CD4-positive, CD25-positive, alpha-beta regulatory T cell (primary cell): ENCODE measurements at regions not wholly inside any gene's neighbourhood (a gene's known extent, or its start where the extent isn't known, plus 50 kb on each side); places are given as distances from the start of the nearest gene placed in this dataset.
"Not testable (repeated sequence)": the region's sequence is repeated elsewhere in the genome, so short reads cannot be mapped to it uniquely, and the experiment has no call there.

Source experiments
- ATAC-seq, 2 donors: fragments of 150-1000 bp; cut with Tn5 transposase; one replicate each; pipeline ENCODE4 v1.10.0; 2021; ENCODE audit warnings: low read depth in 2 of 2, moderate number of reproducible peaks in 2 of 2, moderate library complexity in 1 of 2
- DNase-seq, 3 donors: peaks; one replicate each; pipeline versions ENCODE4 v3.0.0 to v3.0.0-alpha.2; 2012 to 2022; ENCODE audit warnings: mixed read lengths in 1 of 3
- H3K27ac ChIP-seq: one replicate; pipeline ENCODE4 v1.7.0; 2013; ENCODE audit warnings: mild to moderate bottlenecking, low read length; ENCODE audit not compliant: insufficient read depth, poor library complexity, severe bottlenecking
- H3K27me3 ChIP-seq: one replicate; pipeline ENCODE4 v1.7.0; 2013; ENCODE audit warnings: low read length; ENCODE audit not compliant: control insufficient read depth, insufficient read depth
- H3K36me3 ChIP-seq: one replicate; pipeline ENCODE4 v1.7.0; 2013; ENCODE audit warnings: mild to moderate bottlenecking, low read length, moderate library complexity; ENCODE audit not compliant: control insufficient read depth, insufficient read depth
- H3K4me1 ChIP-seq: 2 replicates; pipeline ENCODE4 v1.7.0; 2013; ENCODE audit warnings: mild to moderate bottlenecking, low read length; ENCODE audit not compliant: insufficient read depth, control insufficient read depth, poor library complexity, severe bottlenecking
- H3K4me3 ChIP-seq: one replicate; pipeline ENCODE4 v1.7.0; 2013; ENCODE audit warnings: low read depth, mild to moderate bottlenecking, low read length, moderate library complexity
- H3K9me3 ChIP-seq, 2 experiments: 1 replicate in 1 of 2; 2 replicates in 1 of 2; pipeline ENCODE4 v1.7.0; 2013; ENCODE audit warnings: low read length in 2 of 2, mild to moderate bottlenecking in 1 of 2, moderate library complexity in 1 of 2; ENCODE audit not compliant: control insufficient read depth in 2 of 2
- H3K27ac Mint-ChIP-seq, 3 donors: one replicate each; pipeline ENCODE4 v1.8.0; 2020 to 2022; ENCODE audit warnings: mild to moderate bottlenecking in 3 of 3, mixed read lengths in 3 of 3, moderate library complexity in 2 of 3
- H3K27me3 Mint-ChIP-seq: one replicate; pipeline ENCODE4 v1.8.0; 2022; ENCODE audit warnings: mild to moderate bottlenecking, mixed read lengths
- H3K36me3 Mint-ChIP-seq: one replicate; pipeline ENCODE4 v1.8.0; 2020; ENCODE audit warnings: mixed read lengths
- H3K4me1 Mint-ChIP-seq, 4 donors: one replicate each; pipeline ENCODE4 v1.8.0; 2020 to 2022; ENCODE audit warnings: mixed read lengths in 4 of 4, mild to moderate bottlenecking in 1 of 4
- H3K4me3 Mint-ChIP-seq, 4 donors: one replicate each; pipeline ENCODE4 v1.8.0; 2020 to 2022; ENCODE audit warnings: mild to moderate bottlenecking in 4 of 4, mixed read lengths in 4 of 4, moderate library complexity in 3 of 4
- H3K9me3 Mint-ChIP-seq, 7 donors: one replicate each; pipeline ENCODE4 v1.8.0; 2020 to 2022; ENCODE audit warnings: mixed read lengths in 7 of 7, mild to moderate bottlenecking in 3 of 7, moderate library complexity in 2 of 7

DNA sequence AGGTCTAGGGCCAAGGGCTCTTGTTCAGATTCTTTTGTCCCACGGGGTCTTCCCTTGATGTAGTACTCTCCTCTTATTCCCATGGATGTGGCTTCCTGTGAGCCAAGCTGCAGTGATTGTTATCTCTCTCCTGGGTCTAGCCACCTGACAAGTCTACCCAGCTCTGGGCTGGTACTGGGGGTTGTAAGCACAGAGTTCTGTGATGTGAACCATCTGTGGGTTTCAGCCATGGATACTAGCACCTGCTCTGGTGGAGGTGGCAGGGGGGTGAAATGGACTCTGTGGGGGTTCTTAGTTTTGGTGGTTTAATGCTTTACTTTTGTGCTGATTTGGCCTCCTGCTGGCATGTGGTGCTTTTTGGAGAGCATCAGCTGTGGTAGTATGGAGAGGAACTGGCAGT, 350.8 kb downstream of the DNAJB9 start:
- DNase-seq: no peak
- Mint-ChIP-seq H3K27ac (no peak overlapping the region), H3K36me3 (no peaks in the 10 kb centered on the region), H3K4me3 (no peak overlapping the region), H3K9me3 (peaks cover 0 to 41% (median 14%) of the 10 kb centered on the region in 7 donors), H3K4me1 (no peaks in the 10 kb centered on the region), H3K27me3 (no peaks in the 10 kb centered on the region)
- no peak overlapping the region for H3K4me3 ChIP-seq
- H3K4me1 ChIP-seq: no peaks in the 10 kb centered on the region
- H3K9me3 ChIP-seq: peaks cover 0 to 3% of the 10 kb centered on the region in 2 experiments
- no peak overlapping the region for H3K27ac ChIP-seq
- no peaks in the 10 kb centered on the region for H3K27me3 ChIP-seq
- no peak for ATAC-seq
- H3K36me3 ChIP-seq: no peaks in the 10 kb centered on the region

GRCh38 chr7:108943048-108943447, 373.4 kb downstream of the DNAJB9 start:
- ATAC-seq, H3K4me1 ChIP-seq, H3K36me3 ChIP-seq, H3K27me3 ChIP-seq, H3K27me3 Mint-ChIP-seq, H3K9me3 ChIP-seq, H3K4me3 ChIP-seq, H3K27ac ChIP-seq, H3K27ac Mint-ChIP-seq, H3K4me1 Mint-ChIP-seq, H3K36me3 Mint-ChIP-seq, DNase-seq, H3K4me3 Mint-ChIP-seq: not testable (repeated sequence)
- peaks cover 1 to 14% (median 5%) of the 10 kb centered on the region in 7 donors for H3K9me3 Mint-ChIP-seq

DNA sequence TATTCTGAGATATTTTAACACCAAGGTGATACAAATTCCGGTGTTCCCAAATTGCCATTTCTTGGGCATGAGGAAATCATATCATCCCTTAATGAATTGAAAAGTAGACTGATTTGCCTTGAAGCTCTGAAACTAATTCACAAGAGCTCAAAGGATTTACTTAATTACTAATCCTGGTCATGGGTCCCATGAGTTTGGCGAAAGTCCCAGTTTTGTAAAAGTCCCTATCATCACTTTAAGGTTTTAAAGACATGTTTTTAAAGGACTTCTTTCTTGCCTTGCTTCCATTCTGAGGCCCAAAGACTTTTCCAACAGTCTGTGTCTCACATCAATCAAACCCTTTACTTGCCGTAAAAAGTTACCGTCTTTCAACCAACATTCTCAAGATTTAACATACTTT, 377.9 kb downstream of the DNAJB9 start:
- H3K36me3 Mint-ChIP-seq: no peaks in the 10 kb centered on the region
- peaks cover 3 to 12% (median 8%) of the 10 kb centered on the region in 7 donors for H3K9me3 Mint-ChIP-seq
- Histone ChIP-seq H3K4me1 (no peaks in the 10 kb centered on the region), H3K27me3 (no peaks in the 10 kb centered on the region), H3K36me3 (no peaks in the 10 kb centered on the region), H3K9me3 (no peaks in the 10 kb centered on the region), H3K27ac (no peak overlapping the region), H3K4me3 (no peak overlapping the region)
- H3K27me3 Mint-ChIP-seq: no peaks in the 10 kb centered on the region
- no peak for ATAC-seq
- DNase-seq: no peak
- H3K4me3 Mint-ChIP-seq: no peak overlapping the region
- H3K4me1 Mint-ChIP-seq: no peaks in the 10 kb centered on the region
- H3K27ac Mint-ChIP-seq: no peak overlapping the region

- Mint-ChIP-seq H3K4me3 (no peak overlapping the region), H3K4me1 (no peaks in the 10 kb centered on the region), H3K27me3 (no peaks in the 10 kb centered on the region), H3K36me3 (no peaks in the 10 kb centered on the region), H3K9me3 (peaks cover 0 to 10% (median 0%) of the 10 kb centered on the region in 7 donors), H3K27ac (no peak overlapping the region)
- DNase-seq: no peak
- Histone ChIP-seq H3K27ac (no peak overlapping the region), H3K36me3 (no peaks in the 10 kb centered on the region), H3K27me3 (no peaks in the 10 kb centered on the region), H3K9me3 (no peaks in the 10 kb centered on the region), H3K4me3 (no peak overlapping the region), H3K4me1 (no peaks in the 10 kb centered on the region)
- ATAC-seq: no peak
Observed at GRCh38 chr7:108972004-108972403, 402.3 kb downstream of the DNAJB9 start.

- Histone ChIP-seq H3K9me3 (no peaks in the 10 kb centered on the region), H3K4me3 (no peak overlapping the region), H3K27ac (no peak overlapping the region), H3K4me1 (no peaks in the 10 kb centered on the region), H3K36me3 (no peaks in the 10 kb centered on the region), H3K27me3 (no peaks in the 10 kb centered on the region)
- H3K4me1 Mint-ChIP-seq: no peaks in the 10 kb centered on the region
- no peaks in the 10 kb centered on the region for H3K36me3 Mint-ChIP-seq
- DNase-seq: no peak
- H3K4me3 Mint-ChIP-seq: no peak overlapping the region
- H3K27me3 Mint-ChIP-seq: no peaks in the 10 kb centered on the region
- H3K9me3 Mint-ChIP-seq: peaks cover 0 to 9% (median 3%) of the 10 kb centered on the region in 7 donors
- no peak for ATAC-seq
- no peak overlapping the region for H3K27ac Mint-ChIP-seq
Observed at GRCh38 chr7:108973075-108973474, 403.4 kb downstream of the DNAJB9 start.

DNA sequence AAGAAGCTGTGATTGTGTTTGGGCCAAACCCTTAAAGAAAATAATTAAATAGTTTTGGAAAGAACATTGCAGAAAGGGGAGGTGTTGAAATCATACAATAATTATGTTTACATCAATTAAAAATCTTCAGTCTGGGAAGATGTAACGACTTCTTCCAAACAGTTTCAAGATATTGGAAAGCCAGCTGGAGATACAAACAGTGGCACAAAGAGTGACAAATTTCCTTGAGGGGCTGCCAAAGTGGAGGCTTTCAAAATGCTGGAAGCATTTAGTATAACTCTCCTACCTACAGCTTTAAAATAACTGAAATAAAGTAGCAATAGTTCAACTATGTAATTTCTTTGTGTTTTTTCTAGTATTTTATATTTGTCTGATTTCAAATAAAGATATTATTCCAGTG, 405.0 kb downstream of the DNAJB9 start:
- ATAC-seq: no peak
- H3K36me3 Mint-ChIP-seq: no peaks in the 10 kb centered on the region
- H3K27ac Mint-ChIP-seq: no peak overlapping the region
- Histone ChIP-seq H3K9me3 (no peaks in the 10 kb centered on the region), H3K36me3 (no peaks in the 10 kb centered on the region), H3K27me3 (no peaks in the 10 kb centered on the region), H3K4me3 (no peak overlapping the region), H3K4me1 (no peaks in the 10 kb centered on the region), H3K27ac (no peak overlapping the region)
- peaks cover 0 to 15% (median 4%) of the 10 kb centered on the region in 7 donors for H3K9me3 Mint-ChIP-seq
- H3K4me1 Mint-ChIP-seq: no peaks in the 10 kb centered on the region
- H3K27me3 Mint-ChIP-seq: no peaks in the 10 kb centered on the region
- H3K4me3 Mint-ChIP-seq: no peak overlapping the region
- DNase-seq: no peak

DNA sequence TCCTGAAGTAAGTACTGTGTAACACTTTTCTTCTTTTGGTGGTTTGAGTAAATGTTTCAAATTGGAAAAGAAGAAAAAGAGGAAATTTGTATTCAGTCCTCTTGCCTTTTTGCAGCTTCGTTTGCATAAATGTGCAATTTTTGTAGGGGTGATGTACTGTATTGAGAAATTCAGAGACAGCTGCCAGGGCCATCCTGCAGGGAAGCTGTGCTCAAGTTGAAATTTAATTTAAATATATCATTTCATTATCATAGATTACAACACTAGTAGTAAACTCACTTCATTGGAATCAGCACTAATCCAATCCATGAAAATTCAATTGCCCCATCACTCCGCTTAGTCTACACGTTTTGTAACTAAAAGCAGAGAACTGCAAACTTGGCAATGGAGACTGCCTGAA, 415.4 kb downstream of the DNAJB9 start:
- Histone ChIP-seq H3K4me3 (no peak overlapping the region), H3K9me3 (no peaks in the 10 kb centered on the region), H3K4me1 (no peaks in the 10 kb centered on the region), H3K27me3 (no peaks in the 10 kb centered on the region), H3K27ac (no peak overlapping the region), H3K36me3 (no peaks in the 10 kb centered on the region)
- ATAC-seq (no peak), DNase-seq (no peak)
- no peak overlapping the region for H3K4me3 Mint-ChIP-seq
- no peaks in the 10 kb centered on the region for H3K36me3 Mint-ChIP-seq
- no peak overlapping the region for H3K27ac Mint-ChIP-seq
- no peaks in the 10 kb centered on the region for H3K27me3 Mint-ChIP-seq
- H3K4me1 Mint-ChIP-seq: peaks cover 0 to 4% (median 0%) of the 10 kb centered on the region in 4 donors
- peaks cover 0 to 14% (median 4%) of the 10 kb centered on the region in 7 donors for H3K9me3 Mint-ChIP-seq

GRCh38 chr7:108989319-108989718, 419.6 kb downstream of the DNAJB9 start:
- ATAC-seq (no peak), DNase-seq (no peak)
- H3K4me3 Mint-ChIP-seq: no peak overlapping the region
- Histone ChIP-seq H3K36me3 (no peaks in the 10 kb centered on the region), H3K27ac (no peak overlapping the region), H3K9me3 (no peaks in the 10 kb centered on the region), H3K4me1 (no peaks in the 10 kb centered on the region), H3K4me3 (no peak overlapping the region), H3K27me3 (no peaks in the 10 kb centered on the region)
- H3K4me1 Mint-ChIP-seq: peaks cover 0 to 4% (median 0%) of the 10 kb centered on the region in 4 donors
- H3K36me3 Mint-ChIP-seq: no peaks in the 10 kb centered on the region
- no peaks in the 10 kb centered on the region for H3K27me3 Mint-ChIP-seq
- H3K9me3 Mint-ChIP-seq: peaks cover 0 to 13% (median 4%) of the 10 kb centered on the region in 7 donors
- H3K27ac Mint-ChIP-seq: no peak overlapping the region
